Chondrocyte (in vitro differentiated cells): ENCODE measurements at regions not wholly inside any gene's neighbourhood (a gene's known extent, or its start where the extent isn't known, plus 50 kb on each side); places are given as distances from the start of the nearest gene placed in this dataset.

Source experiments
- DNase-seq: peaks from one replicate; pipeline ENCODE4 v3.0.0; 2021; ENCODE audit warnings: mixed read lengths, low spot score
- H3K27ac Mint-ChIP-seq: one replicate; pipeline ENCODE4 v1.8.0; 2021; ENCODE audit warnings: mild to moderate bottlenecking, moderate library complexity, mixed read lengths; ENCODE audit not compliant: unreplicated experiment
- H3K27me3 Mint-ChIP-seq: 2 replicates; pipeline ENCODE4 v1.8.0; 2021; ENCODE audit warnings: low read depth, mixed read lengths
- H3K36me3 Mint-ChIP-seq: 2 replicates; pipeline ENCODE4 v1.8.0; 2021; ENCODE audit warnings: low read depth, mixed read lengths
- H3K4me1 Mint-ChIP-seq: 2 replicates; pipeline ENCODE4 v1.8.0; 2021; ENCODE audit warnings: low read depth, mild to moderate bottlenecking, mixed read lengths
- H3K4me3 Mint-ChIP-seq: one replicate; pipeline ENCODE4 v1.8.0; 2021; ENCODE audit warnings: mild to moderate bottlenecking, moderate library complexity, mixed read lengths; ENCODE audit not compliant: unreplicated experiment
- H3K9me3 Mint-ChIP-seq: 2 replicates; pipeline ENCODE4 v1.8.0; 2021; ENCODE audit warnings: low read depth, mixed read lengths
- TF ChIP-seq, protein P1 (sequence below): fragments of 200-600 bp; sonication (generic); IDR thresholded peaks from 2 replicates; pipeline ENCODE4 v1.5.0; 2021; ENCODE audit warnings: antibody characterized with exemption, mild to moderate bottlenecking, moderate library complexity

DNA sequence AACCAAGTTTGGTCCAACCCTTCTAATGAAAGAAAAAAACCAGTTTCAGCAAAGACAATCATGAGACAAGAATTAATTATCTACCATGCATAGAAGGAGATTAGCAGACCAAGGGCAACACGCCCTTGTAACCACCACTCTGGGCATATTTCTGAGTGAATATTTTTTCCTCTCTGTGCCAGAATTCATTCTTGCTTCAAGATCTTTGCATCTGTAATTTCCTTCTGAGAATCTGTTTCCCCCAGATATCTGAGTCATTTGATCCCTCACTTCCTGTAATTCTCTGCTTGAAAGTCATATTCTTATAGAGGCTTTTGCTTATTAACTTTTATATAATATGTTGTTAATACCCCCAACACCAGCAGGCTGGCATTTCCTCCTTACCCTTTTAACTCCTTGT is 243.7 kb downstream of the SLC16A7 start:
- no peak overlapping the region for H3K27ac Mint-ChIP-seq
- no peak for DNase-seq
- no peaks in the 10 kb centered on the region for H3K27me3 Mint-ChIP-seq
- H3K4me1 Mint-ChIP-seq: no peaks in the 10 kb centered on the region
- no peak overlapping the region for H3K4me3 Mint-ChIP-seq
- H3K9me3 Mint-ChIP-seq: no peaks in the 10 kb centered on the region
- H3K36me3 Mint-ChIP-seq: no peaks in the 10 kb centered on the region
- TF ChIP-seq, protein P1, sequence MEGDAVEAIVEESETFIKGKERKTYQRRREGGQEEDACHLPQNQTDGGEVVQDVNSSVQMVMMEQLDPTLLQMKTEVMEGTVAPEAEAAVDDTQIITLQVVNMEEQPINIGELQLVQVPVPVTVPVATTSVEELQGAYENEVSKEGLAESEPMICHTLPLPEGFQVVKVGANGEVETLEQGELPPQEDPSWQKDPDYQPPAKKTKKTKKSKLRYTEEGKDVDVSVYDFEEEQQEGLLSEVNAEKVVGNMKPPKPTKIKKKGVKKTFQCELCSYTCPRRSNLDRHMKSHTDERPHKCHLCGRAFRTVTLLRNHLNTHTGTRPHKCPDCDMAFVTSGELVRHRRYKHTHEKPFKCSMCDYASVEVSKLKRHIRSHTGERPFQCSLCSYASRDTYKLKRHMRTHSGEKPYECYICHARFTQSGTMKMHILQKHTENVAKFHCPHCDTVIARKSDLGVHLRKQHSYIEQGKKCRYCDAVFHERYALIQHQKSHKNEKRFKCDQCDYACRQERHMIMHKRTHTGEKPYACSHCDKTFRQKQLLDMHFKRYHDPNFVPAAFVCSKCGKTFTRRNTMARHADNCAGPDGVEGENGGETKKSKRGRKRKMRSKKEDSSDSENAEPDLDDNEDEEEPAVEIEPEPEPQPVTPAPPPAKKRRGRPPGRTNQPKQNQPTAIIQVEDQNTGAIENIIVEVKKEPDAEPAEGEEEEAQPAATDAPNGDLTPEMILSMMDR: no peak

DNA sequence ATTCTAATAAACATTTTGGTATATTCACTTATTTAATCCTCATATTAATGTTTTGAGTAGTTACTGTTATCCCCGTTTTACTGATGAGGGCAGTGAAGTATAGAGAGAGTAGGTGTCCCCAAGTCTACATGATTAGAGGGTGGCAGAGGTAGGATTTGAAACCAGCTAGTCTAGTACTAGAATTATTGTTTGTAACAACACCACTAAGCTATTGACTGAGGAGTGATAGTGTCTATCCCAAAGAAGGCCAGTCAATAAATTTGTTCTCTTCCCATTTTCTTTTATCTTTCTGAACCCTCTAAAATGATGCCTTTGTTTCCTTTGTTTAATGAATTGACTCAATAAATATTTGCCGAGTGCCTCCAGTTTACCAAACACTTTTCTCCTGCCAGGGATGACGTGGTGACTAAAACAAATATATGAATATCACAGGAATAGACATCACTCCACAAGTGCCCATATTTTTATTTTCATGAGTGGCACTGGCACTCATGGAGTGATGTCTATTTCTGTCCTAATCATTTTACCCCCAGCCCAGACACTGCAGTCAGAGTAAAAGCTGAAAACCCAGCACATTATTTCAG is 247.5 kb downstream of the SLC16A7 start:
- Mint-ChIP-seq H3K4me1 (no peaks in the 10 kb centered on the region), H3K4me3 (no peak overlapping the region), H3K27me3 (no peaks in the 10 kb centered on the region), H3K9me3 (no peaks in the 10 kb centered on the region), H3K36me3 (no peaks in the 10 kb centered on the region), H3K27ac (no peak overlapping the region)
- TF ChIP-seq, protein P1: no peak
- no peak for DNase-seq

DNA sequence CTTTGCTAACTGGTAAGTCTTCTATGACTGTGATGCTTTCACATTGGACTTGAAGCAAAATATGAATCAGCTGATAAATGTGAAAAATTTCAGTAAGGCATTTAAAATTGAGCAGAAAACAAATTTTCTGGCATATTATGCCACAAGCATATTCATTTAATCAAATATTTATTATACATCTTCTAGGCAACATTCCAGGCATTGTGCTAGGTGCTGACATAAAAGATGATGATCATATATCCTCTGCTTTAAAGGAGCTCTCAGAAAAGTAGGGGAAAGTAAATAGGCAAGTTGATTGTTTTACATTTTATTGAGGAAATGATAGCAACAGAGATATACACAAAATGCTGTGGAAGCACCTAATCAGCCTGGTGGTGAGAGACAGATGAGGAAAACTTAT is 248.9 kb downstream of the SLC16A7 start:
- no peaks in the 10 kb centered on the region for H3K27me3 Mint-ChIP-seq
- no peaks in the 10 kb centered on the region for H3K4me1 Mint-ChIP-seq
- DNase-seq: no peak
- no peaks in the 10 kb centered on the region for H3K9me3 Mint-ChIP-seq
- H3K36me3 Mint-ChIP-seq: no peaks in the 10 kb centered on the region
- TF ChIP-seq, protein P1: no peak
- no peak overlapping the region for H3K27ac Mint-ChIP-seq
- no peak overlapping the region for H3K4me3 Mint-ChIP-seq

DNA sequence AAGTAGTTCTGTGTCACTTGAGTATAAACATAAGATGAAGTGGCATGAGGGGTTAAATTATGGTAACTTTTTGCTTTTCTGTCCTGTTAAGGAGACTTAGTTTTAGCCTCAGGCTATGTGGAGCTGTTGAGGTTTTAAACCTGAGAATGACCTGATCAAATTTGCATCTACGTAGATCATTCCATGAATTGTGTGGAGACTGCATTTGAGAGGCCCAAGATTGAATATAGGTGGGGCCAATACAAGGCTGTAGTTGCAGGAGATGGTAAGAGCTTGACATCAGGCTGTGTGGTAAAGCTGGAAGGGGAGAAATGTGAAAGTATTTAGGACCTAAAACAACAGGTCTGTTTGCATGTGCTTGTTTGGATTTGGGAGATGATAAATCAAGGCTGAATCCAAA is 249.5 kb downstream of the SLC16A7 start:
- Mint-ChIP-seq H3K9me3 (no peaks in the 10 kb centered on the region), H3K4me1 (no peaks in the 10 kb centered on the region), H3K27ac (no peak overlapping the region), H3K4me3 (no peak overlapping the region), H3K36me3 (no peaks in the 10 kb centered on the region), H3K27me3 (no peaks in the 10 kb centered on the region)
- TF ChIP-seq, protein P1: no peak
- no peak for DNase-seq

DNA sequence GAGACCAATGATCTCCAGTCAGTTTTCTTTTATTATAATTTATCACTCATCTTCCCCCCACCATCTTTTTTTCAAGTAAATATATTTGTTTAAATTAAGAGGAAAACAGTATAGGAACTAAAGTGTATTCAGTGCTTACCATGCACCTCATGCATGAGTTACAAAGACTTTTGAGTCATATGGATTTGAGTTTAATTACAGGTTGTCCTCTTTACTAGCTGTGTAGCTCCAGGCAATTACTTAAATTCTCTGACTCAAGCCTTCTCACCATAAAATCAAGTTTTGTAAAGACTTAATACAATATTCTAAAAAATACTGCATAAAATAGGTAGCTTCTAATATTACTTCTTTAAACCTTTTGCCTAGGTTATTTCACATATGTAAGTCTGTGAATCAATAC is 251.3 kb downstream of the SLC16A7 start:
- no peak for DNase-seq
- Mint-ChIP-seq H3K4me1 (no peaks in the 10 kb centered on the region), H3K27me3 (no peaks in the 10 kb centered on the region), H3K9me3 (no peaks in the 10 kb centered on the region), H3K4me3 (no peak overlapping the region), H3K36me3 (no peaks in the 10 kb centered on the region), H3K27ac (no peak overlapping the region)
- TF ChIP-seq, protein P1: no peak
